Kidney epithelial cell (primary cell): ENCODE measurements at regions not wholly inside any gene's neighbourhood (a gene's known extent, or its start where the extent isn't known, plus 50 kb on each side); places are given as distances from the start of the nearest gene placed in this dataset.

Experiments used
- DNase-seq: peaks from one replicate; pipeline ENCODE4 v3.0.0-alpha.2; 2010; ENCODE audit warnings: low read depth
- H3K27me3 ChIP-seq: 2 replicates; pipeline ENCODE4 v1.6.0; 2011; ENCODE audit warnings: low read length; ENCODE audit not compliant: control insufficient read depth, insufficient read depth
- H3K36me3 ChIP-seq: 2 replicates; pipeline ENCODE4 v1.5.1; 2011; ENCODE audit warnings: low read length; ENCODE audit not compliant: control insufficient read depth, insufficient read depth
- H3K4me3 ChIP-seq: 2 replicates; pipeline ENCODE4 v1.5.1; 2011; ENCODE audit warnings: low read depth, mild to moderate bottlenecking, control low read depth, low read length
- CTCF ChIP-seq: IDR thresholded peaks from 2 replicates; pipeline ENCODE4 v1.5.1; 2011; ENCODE audit warnings: mild to moderate bottlenecking, moderate library complexity, low read length, control low read depth, inconsistent platforms; ENCODE audit not compliant: insufficient read depth, poor library complexity, severe bottlenecking

DNA sequence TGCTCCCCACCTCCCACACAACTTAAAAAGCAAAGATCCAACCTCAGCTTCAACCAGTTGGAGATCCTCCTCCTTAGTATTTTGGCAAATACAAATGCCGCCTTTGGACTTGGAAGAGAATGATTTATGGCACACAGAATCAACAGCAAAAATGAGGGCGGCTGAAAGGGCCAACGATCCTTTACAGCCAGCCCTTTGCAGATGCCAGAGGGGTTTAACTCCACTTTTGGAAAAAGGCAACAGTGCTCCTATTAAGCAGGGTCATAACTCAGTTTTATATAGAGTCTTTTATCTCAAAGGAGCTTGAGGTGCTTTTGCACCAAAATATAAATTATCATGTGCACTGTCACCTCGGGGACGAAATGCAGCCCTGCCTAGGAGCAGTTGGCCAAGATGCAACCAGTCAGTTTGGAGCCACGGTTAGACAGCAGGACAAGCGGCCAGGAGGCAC lies 56.7 kb upstream of the JCAD start:
- DNase-seq = no peak
- no peak for TF ChIP-seq CTCF
- H3K4me3 ChIP-seq = no peak overlapping the region
- H3K27me3 ChIP-seq = peaks cover 7% of the 10 kb centered on the region
- H3K36me3 ChIP-seq = no peaks in the 10 kb centered on the region

DNA sequence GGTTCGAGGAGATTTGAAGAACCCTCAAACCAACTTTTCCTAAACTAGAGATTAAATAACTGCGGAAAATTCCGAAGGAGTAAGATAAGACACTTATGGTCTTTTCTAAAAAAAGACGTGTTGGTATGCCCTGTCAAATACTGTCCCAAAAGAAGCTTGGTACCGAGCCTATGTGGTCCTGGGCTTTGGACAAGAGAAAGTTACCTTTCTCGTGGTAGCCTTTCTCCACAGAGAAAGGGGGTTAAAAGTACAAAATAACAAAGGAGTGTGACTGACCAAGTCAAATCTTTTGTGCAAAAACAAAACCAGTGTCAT lies 56.2 kb upstream of the JCAD start:
- DNase-seq = no peak
- H3K27me3 ChIP-seq = peaks cover 7% of the 10 kb centered on the region
- no peak for TF ChIP-seq CTCF
- no peaks in the 10 kb centered on the region for H3K36me3 ChIP-seq
- no peak overlapping the region for H3K4me3 ChIP-seq

DNA sequence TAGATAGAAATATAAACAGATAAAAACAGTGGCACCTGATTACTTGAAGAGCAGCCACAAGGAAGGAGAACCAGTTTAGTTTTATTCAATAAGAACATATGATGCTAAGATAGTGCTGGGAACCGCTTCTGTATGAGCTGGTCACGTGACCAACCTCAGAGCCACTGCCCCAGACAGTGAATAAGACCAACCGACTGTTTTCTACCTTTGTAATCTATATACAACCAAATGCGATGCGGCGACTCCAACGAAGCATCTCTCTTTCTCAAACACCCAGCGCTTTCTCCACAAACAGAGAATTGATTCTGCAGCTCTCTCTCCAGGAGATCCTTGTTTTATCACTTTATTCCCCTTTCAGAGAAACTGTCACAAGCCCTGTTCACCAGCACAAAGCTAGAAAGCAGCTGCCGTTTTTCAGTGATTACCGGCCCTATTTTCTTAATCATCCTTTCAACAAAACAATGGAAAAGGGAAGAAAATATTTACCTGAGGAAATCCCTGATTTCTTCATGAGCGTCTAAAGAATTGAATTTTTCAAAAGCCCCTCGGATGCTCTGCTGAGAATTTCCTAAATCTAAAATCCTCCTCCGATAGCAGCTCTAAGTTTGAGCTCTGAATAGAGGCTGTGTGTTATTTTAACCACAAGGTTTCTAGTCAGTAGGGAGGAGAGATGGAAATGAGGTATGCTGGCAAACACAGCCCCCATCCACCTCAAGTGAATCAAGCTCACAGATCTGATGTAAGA lies 55.7 kb upstream of the JCAD start:
- Histone ChIP-seq H3K4me3 (no peak overlapping the region), H3K27me3 (peaks cover 7% of the 10 kb centered on the region), H3K36me3 (no peaks in the 10 kb centered on the region)
- no peak for DNase-seq
- TF ChIP-seq CTCF = no peak

- no peak for TF ChIP-seq CTCF
- Histone ChIP-seq H3K27me3 (peaks cover 7% of the 10 kb centered on the region), H3K36me3 (no peaks in the 10 kb centered on the region), H3K4me3 (no peak overlapping the region)
- no peak for DNase-seq
These were observed 55.0 kb upstream of the JCAD start for GRCh38 chr10:30114401-30114800.

DNA sequence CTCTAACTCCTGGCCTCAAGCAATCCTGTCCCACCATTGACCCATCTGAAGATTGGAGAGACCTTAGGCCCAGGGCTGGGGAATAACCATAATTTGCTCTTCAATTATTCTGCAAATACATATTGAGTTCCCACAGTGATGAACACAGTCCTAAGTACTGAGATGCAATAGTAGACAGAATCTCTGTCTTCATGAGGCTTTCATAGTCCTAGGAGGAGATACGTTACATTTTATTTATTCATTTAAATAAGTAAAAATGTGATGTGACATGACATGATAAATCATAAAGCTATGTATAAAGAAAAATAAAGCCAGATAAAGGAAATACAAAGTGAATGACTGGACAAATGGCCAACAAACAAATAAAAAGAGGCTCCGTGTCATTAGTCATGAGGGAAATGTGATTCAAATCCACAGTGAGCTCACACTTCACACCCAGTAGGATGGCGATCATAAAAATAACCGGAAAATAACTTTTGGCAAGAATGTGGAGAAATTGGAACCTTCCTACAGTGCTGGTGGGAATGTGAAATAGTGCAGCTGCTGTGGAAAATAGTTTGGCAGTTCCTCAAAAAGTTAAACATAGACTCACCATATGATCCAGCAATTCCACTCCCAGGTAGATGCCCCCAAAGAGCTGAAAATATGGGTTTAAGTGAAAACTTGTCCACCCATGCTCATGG lies 52.1 kb upstream of the JCAD start:
- no peaks in the 10 kb centered on the region for H3K36me3 ChIP-seq
- TF ChIP-seq CTCF = no peak
- DNase-seq = no peak
- H3K27me3 ChIP-seq = peaks cover 7% of the 10 kb centered on the region
- H3K4me3 ChIP-seq = no peak overlapping the region
